ENCODE measurements at regions not wholly inside any gene's neighbourhood (a gene's known extent, or its start where the extent isn't known, plus 50 kb on each side); places are given as distances from the start of the nearest gene placed in this dataset.

GRCh38 chr4:164021947-164022346 is 527.5 kb downstream of the TMA16 start:
- H3K4me3 ChIP-seq (ENCODE audit: low read depth, low read length), result no peak overlapping the region
- in situ Hi-C loops (cut with HindIII; ENCODE audit: low pct_ligation_motif_present, low sequenced_read_pairs), result no loop called here

GRCh38 chr4:164023214-164023613 is 528.7 kb downstream of the TMA16 start:
- no peaks in the 10 kb centered on the region for H3K36me3 ChIP-seq (replicated peaks)
- no peak overlapping the region for H3K4me3 ChIP-seq (ENCODE audit: low read depth, low read length)
- TF ChIP-seq, protein P1, sequence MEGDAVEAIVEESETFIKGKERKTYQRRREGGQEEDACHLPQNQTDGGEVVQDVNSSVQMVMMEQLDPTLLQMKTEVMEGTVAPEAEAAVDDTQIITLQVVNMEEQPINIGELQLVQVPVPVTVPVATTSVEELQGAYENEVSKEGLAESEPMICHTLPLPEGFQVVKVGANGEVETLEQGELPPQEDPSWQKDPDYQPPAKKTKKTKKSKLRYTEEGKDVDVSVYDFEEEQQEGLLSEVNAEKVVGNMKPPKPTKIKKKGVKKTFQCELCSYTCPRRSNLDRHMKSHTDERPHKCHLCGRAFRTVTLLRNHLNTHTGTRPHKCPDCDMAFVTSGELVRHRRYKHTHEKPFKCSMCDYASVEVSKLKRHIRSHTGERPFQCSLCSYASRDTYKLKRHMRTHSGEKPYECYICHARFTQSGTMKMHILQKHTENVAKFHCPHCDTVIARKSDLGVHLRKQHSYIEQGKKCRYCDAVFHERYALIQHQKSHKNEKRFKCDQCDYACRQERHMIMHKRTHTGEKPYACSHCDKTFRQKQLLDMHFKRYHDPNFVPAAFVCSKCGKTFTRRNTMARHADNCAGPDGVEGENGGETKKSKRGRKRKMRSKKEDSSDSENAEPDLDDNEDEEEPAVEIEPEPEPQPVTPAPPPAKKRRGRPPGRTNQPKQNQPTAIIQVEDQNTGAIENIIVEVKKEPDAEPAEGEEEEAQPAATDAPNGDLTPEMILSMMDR (IDR thresholded peaks at IDR 0.05; ENCODE audit: low read depth, low read length, missing control alignments), result peak; percentile 30
- no peak overlapping the region for H3K27ac ChIP-seq
- H3K27me3 ChIP-seq (replicated peaks), result no peaks in the 10 kb centered on the region
- in situ Hi-C loops (cut with HindIII; ENCODE audit: low pct_ligation_motif_present, low sequenced_read_pairs), result no loop called here
- DNase-seq, result no peak

More at GRCh38 chr4:164021947-164022346, 527.5 kb downstream of the TMA16 start:
- TF ChIP-seq, protein P1 (IDR thresholded peaks at IDR 0.05; ENCODE audit: low read depth, low read length, missing control alignments), result no peak
- no peaks in the 10 kb centered on the region for H3K36me3 ChIP-seq (replicated peaks)
- no peak for DNase-seq
- H3K27me3 ChIP-seq (replicated peaks), result no peaks in the 10 kb centered on the region
- no peak overlapping the region for H3K27ac ChIP-seq

- no peaks in the 10 kb centered on the region for H3K27me3 ChIP-seq (replicated peaks)
- TF ChIP-seq, protein P1 (IDR thresholded peaks at IDR 0.05; ENCODE audit: low read depth, low read length, missing control alignments), result no peak
- H3K27ac ChIP-seq, result no peak overlapping the region
- in situ Hi-C loops (cut with HindIII; ENCODE audit: low pct_ligation_motif_present, low sequenced_read_pairs), result no loop called here
- H3K36me3 ChIP-seq (replicated peaks), result no peaks in the 10 kb centered on the region
- no peak for DNase-seq
- H3K4me3 ChIP-seq (ENCODE audit: low read depth, low read length), result no peak overlapping the region
These were observed 533.3 kb downstream of the TMA16 start for GRCh38 chr4:164027805-164028204.

DNA sequence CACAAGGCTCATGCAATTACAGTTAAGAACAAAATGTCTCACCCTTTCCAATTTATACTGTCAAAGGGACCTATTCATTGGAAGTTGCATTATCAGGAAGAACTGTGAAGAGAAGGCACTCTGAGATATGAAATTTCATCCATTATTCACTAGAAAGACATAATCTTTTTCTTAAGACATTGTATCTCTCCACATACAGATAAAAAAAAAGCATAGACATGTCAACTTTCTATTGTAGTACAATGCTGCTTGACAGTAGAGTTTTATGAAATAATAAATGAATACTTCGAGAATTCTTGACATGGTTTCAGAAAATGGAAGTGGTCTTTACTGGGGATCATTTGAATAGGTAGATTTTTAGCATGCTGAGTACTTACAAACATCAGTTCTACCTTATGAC is 545.0 kb downstream of the TMA16 start:
- in situ Hi-C loops (cut with HindIII; ENCODE audit: low pct_ligation_motif_present, low sequenced_read_pairs), result no loop called here
- H3K4me3 ChIP-seq (ENCODE audit: low read depth, low read length), result no peak overlapping the region
- DNase-seq, result no peak
- TF ChIP-seq, protein P1 (IDR thresholded peaks at IDR 0.05; ENCODE audit: low read depth, low read length, missing control alignments), result no peak
- no peaks in the 10 kb centered on the region for H3K36me3 ChIP-seq (replicated peaks)
- H3K27me3 ChIP-seq (replicated peaks), result no peaks in the 10 kb centered on the region
- no peak overlapping the region for H3K27ac ChIP-seq

GRCh38 chr4:164056426-164057142 is 562.1 kb downstream of the TMA16 start:
- TF ChIP-seq, protein P1 (IDR thresholded peaks at IDR 0.05; ENCODE audit: low read depth, low read length, missing control alignments), result no peak
- H3K4me3 ChIP-seq (ENCODE audit: low read depth, low read length), result no peak overlapping the region
- H3K36me3 ChIP-seq (replicated peaks), result no peaks in the 10 kb centered on the region
- H3K27ac ChIP-seq, result no peak overlapping the region
- in situ Hi-C loops (cut with HindIII; ENCODE audit: low pct_ligation_motif_present, low sequenced_read_pairs), result no loop called here
- no peaks in the 10 kb centered on the region for H3K27me3 ChIP-seq (replicated peaks)
- DNase-seq, result no peak
